CD14-positive monocyte (primary cell): ENCODE measurements at regions not wholly inside any gene's neighbourhood (a gene's known extent, or its start where the extent isn't known, plus 50 kb on each side); places are given as distances from the start of the nearest gene placed in this dataset.

Experiments
- DNase-seq, 3 donors: peaks; one replicate each; pipeline ENCODE4 v3.0.0-alpha.2; 2011 to 2022
- H2AFZ ChIP-seq: 2 replicates; pipeline ENCODE4 v1.6.0; 2012; ENCODE audit warnings: mild to moderate bottlenecking, low read depth, low read length, inconsistent platforms; ENCODE audit not compliant: insufficient read depth, poor library complexity, severe bottlenecking
- H3K27ac ChIP-seq, 2 donors: 1 replicate in 1 of 2; 2 replicates in 1 of 2; pipeline ENCODE4 v1.5.1; 2012 to 2013; ENCODE audit warnings: low read length in 2 of 2, control low read depth in 1 of 2, inconsistent platforms in 1 of 2, low read depth in 1 of 2, mild to moderate bottlenecking in 1 of 2
- H3K27me3 ChIP-seq, 2 donors: one replicate each; pipeline versions ENCODE4 v1.6.0 to v1.6.1; 2011 to 2013; ENCODE audit warnings: low read length in 2 of 2; ENCODE audit not compliant: control insufficient read depth in 2 of 2, insufficient read depth in 2 of 2
- H3K36me3 ChIP-seq, 2 donors: replicated peaks in 1 of 2; 1 replicate in 1 of 2; 2 replicates in 1 of 2; pipeline versions ENCODE4 v1.5.1 to v1.6.1; 2012 to 2013; ENCODE audit warnings: low read length in 2 of 2, control low read depth in 1 of 2, inconsistent platforms in 1 of 2, mild to moderate bottlenecking in 1 of 2; ENCODE audit not compliant: insufficient read depth in 2 of 2, control insufficient read depth in 1 of 2
- H3K4me1 ChIP-seq, 2 donors: 1 replicate in 1 of 2; 2 replicates in 1 of 2; pipeline versions ENCODE4 v1.5.1 to v1.6.1; 2012 to 2013; ENCODE audit warnings: low read length in 2 of 2, control low read depth in 1 of 2, inconsistent platforms in 1 of 2, mild to moderate bottlenecking in 1 of 2, moderate library complexity in 1 of 2; ENCODE audit not compliant: insufficient read depth in 2 of 2, control insufficient read depth in 1 of 2
- H3K4me2 ChIP-seq: replicated peaks from 2 replicates; pipeline ENCODE3; 2012; ENCODE audit warnings: low read length, moderate library complexity, mild to moderate bottlenecking; ENCODE audit not compliant: poor library complexity, severe bottlenecking; ENCODE audit errors: extremely low read depth
- H3K4me3 ChIP-seq, 3 experiments: fragments of 200-600 bp in 1 of 3; sonication (generic) in 1 of 3; replicated peaks in 1 of 3; 1 replicate in 2 of 3; 2 replicates in 1 of 3; pipeline ENCODE4 v1.5.1; 2011 to 2013; ENCODE audit warnings: low read length in 3 of 3, mild to moderate bottlenecking in 3 of 3, control low read depth in 2 of 3, low read depth in 2 of 3, inconsistent platforms in 1 of 3, moderate library complexity in 1 of 3
- H3K79me2 ChIP-seq: 2 replicates; pipeline ENCODE4 v1.6.0; 2012; ENCODE audit warnings: mild to moderate bottlenecking, control low read depth, inconsistent platforms, low read length, moderate library complexity; ENCODE audit not compliant: insufficient read depth
- H3K9ac ChIP-seq: 2 replicates; pipeline ENCODE4 v1.6.0; 2017; ENCODE audit warnings: low read length, mild to moderate bottlenecking; ENCODE audit not compliant: insufficient read depth, poor library complexity, severe bottlenecking
- H3K9me3 ChIP-seq, 2 donors: replicated peaks in 1 of 2; 1 replicate in 1 of 2; 2 replicates in 1 of 2; pipeline versions ENCODE4 v1.5.1 to v1.6.1; 2012 to 2013; ENCODE audit warnings: low read length in 2 of 2, control low read depth in 1 of 2; ENCODE audit not compliant: control insufficient read depth in 1 of 2, insufficient read depth in 1 of 2
- H4K20me1 ChIP-seq: 2 replicates; pipeline ENCODE4 v1.6.0; 2012; ENCODE audit warnings: mild to moderate bottlenecking, low read length, control low read depth, moderate library complexity; ENCODE audit not compliant: insufficient read depth
- H3K27ac Mint-ChIP-seq, 7 donors: one replicate each; pipeline ENCODE4 v1.8.0; 2020; ENCODE audit warnings: mild to moderate bottlenecking in 7 of 7, mixed read lengths in 7 of 7, moderate library complexity in 6 of 7, inconsistent platforms in 2 of 7
- H3K27me3 Mint-ChIP-seq, 3 donors: one replicate each; pipeline ENCODE4 v1.8.0; 2021 to 2022; ENCODE audit warnings: low read depth in 3 of 3, mild to moderate bottlenecking in 3 of 3, mixed read lengths in 3 of 3, moderate library complexity in 3 of 3, inconsistent platforms in 1 of 3
- H3K36me3 Mint-ChIP-seq, 2 donors: one replicate each; pipeline ENCODE4 v1.8.0; 2020; ENCODE audit warnings: mixed read lengths in 2 of 2, inconsistent platforms in 1 of 2, mild to moderate bottlenecking in 1 of 2
- H3K4me1 Mint-ChIP-seq: one replicate; pipeline ENCODE4 v1.8.0; 2020; ENCODE audit warnings: mild to moderate bottlenecking, mixed read lengths
- H3K4me3 Mint-ChIP-seq, 2 donors: one replicate each; pipeline ENCODE4 v1.8.0; 2020; ENCODE audit warnings: mild to moderate bottlenecking in 2 of 2, mixed read lengths in 2 of 2, moderate library complexity in 1 of 2
- H3K9me3 Mint-ChIP-seq, 7 donors: one replicate each; pipeline ENCODE4 v1.8.0; 2020 to 2022; ENCODE audit warnings: mixed read lengths in 7 of 7, mild to moderate bottlenecking in 6 of 7, moderate library complexity in 6 of 7, inconsistent platforms in 2 of 7
- CTCF ChIP-seq: fragments of 200-600 bp; IDR thresholded peaks from one replicate; pipeline ENCODE4 v1.8.0; 2022; ENCODE audit warnings: antibody characterized with exemption, mild to moderate bottlenecking
- WGBS: methylation state at CpG from one replicate; pipeline ENCODE4 v1.1.5; 2013; ENCODE audit warnings: missing lambda C conversion rate; ENCODE audit not compliant: insufficient coverage; 5-methylcytosine and 5-hydroxymethylcytosine counted together
- intact Hi-C, 2 donors: fragments of 100-400 bp; cut with micrococcal nuclease; formaldehyde crosslinking; loops; one replicate each; pipeline versions ENCODE4 v1.15.0 to v1.15.1; 2023

GRCh38 chr5:120788481-120788880 lies 324.4 kb downstream of the PRR16 start:
- Histone ChIP-seq H3K9me3 (no peaks in the 10 kb centered on the region), H3K79me2 (no peaks in the 10 kb centered on the region), H3K36me3 (no peaks in the 10 kb centered on the region), H3K4me2 (no peak overlapping the region), H3K4me1 (no peaks in the 10 kb centered on the region), H3K9ac (no peak overlapping the region), H3K27me3 (no peaks in the 10 kb centered on the region), H3K27ac (no peak overlapping the region), H3K4me3 (no peak overlapping the region), H4K20me1 (no peaks in the 10 kb centered on the region), H2AFZ (no peak overlapping the region)
- Mint-ChIP-seq H3K36me3 (no peaks in the 10 kb centered on the region), H3K27me3 (peaks cover 0 to 2% (median 0%) of the 10 kb centered on the region in 3 donors), H3K9me3 (peaks cover 0 to 3% (median 0%) of the 10 kb centered on the region in 7 donors), H3K4me3 (no peak overlapping the region), H3K4me1 (no peaks in the 10 kb centered on the region), H3K27ac (no peak overlapping the region)
- no peak for DNase-seq
- no CpG with 5 or more reads among the region's 1 CpG for WGBS
- intact Hi-C loops, result no loop called here
- TF ChIP-seq CTCF, result no peak

GRCh38 chr5:120789918-120790317 lies 325.8 kb downstream of the PRR16 start:
- H3K27me3 ChIP-seq, result no peaks in the 10 kb centered on the region

More at GRCh38 chr5:120789918-120790317, 325.8 kb downstream of the PRR16 start:
- Histone ChIP-seq H4K20me1 (no peaks in the 10 kb centered on the region), H3K4me3 (no peak overlapping the region), H2AFZ (no peak overlapping the region), H3K9ac (no peak overlapping the region), H3K27ac (no peak overlapping the region), H3K79me2 (no peaks in the 10 kb centered on the region), H3K9me3 (no peaks in the 10 kb centered on the region), H3K4me1 (no peaks in the 10 kb centered on the region), H3K36me3 (no peaks in the 10 kb centered on the region), H3K4me2 (no peak overlapping the region)
- peaks cover 0 to 3% (median 0%) of the 10 kb centered on the region in 7 donors for H3K9me3 Mint-ChIP-seq
- H3K36me3 Mint-ChIP-seq, result no peaks in the 10 kb centered on the region
- WGBS, result 48% methylated on average over 2 of the region's 2 CpGs
- H3K27me3 Mint-ChIP-seq, result peaks cover 0 to 2% (median 0%) of the 10 kb centered on the region in 3 donors
- no peaks in the 10 kb centered on the region for H3K4me1 Mint-ChIP-seq
- no peak for TF ChIP-seq CTCF
- intact Hi-C loops, result no loop called here
- no peak for DNase-seq
- H3K4me3 Mint-ChIP-seq, result no peak overlapping the region
- no peak overlapping the region for H3K27ac Mint-ChIP-seq
